Mucosa of gallbladder (tissue), 1 donor: ENCODE measurements at regions not wholly inside any gene's neighbourhood (a gene's known extent, or its start where the extent isn't known, plus 50 kb on each side); places are given as distances from the start of the nearest gene placed in this dataset.

Source experiments
- DNase-seq: peaks from one replicate; pipeline ENCODE4 v3.0.0-alpha.2; 2020; ENCODE audit warnings: low spot score
- donor health status: DM: no; HTN: no; CAD: no.

DNA sequence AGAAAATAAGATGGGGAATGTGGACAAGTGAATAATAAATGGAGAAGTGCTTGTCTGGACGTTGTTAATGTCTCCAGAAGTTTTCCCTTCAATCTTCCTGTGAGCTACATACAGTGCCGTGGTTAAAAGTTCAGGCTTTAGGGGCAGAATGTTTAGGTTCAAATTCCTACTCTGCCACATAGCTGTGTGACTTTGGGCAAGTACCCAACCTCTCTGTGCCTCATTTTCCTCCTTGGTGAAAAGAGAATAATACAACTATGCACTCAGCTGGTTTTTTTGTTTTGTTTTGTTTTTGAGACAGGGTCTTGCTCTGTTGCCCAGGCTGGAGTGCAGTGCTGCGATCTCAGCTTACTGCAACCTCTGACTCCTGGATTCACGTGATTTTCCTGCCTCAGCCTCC lies 143.5 kb downstream of the CHIC2 start:
- no peak for DNase-seq

DNA sequence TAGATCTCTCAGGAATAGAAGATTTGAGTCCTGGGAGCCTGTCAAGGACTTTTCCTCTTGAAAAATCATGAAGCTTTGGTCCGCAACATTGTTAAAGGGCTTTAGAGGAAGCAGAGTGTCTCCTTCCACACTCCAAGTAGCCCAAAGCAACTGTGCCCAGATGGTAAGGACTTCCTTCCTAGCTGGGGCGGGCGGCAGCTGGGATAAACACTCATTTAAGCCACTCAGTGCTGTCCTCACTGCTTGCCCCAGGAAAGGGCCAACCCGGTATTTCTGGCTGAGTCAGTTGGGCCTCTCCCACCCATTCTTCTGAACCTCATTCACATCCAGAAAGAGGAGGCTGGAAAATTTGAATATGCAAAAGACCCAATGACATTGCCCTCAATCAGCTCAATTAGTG lies 144.3 kb downstream of the CHIC2 start:
- no peak for DNase-seq

- no peak for DNase-seq
Measured at GRCh38 chr4:53919535-53919934, 144.9 kb downstream of the CHIC2 start.

DNA sequence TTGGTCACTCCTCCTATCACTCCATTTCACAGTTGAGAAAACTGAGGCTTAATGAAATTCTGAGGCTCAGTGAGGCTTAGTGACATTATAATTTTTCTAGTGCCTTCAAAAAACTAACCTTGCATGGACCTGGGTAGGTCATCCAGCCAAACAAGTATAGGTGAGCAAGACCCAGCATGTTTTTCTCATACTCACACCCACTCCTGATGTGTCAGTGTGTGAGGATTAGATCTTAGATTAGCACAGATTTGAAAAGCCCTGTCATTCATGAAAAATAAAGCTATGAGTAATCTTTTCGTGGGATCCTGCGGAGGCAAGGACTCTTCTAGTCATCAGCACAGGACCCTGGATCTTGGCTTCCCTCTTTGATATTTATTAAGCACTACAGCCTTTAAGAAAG lies 146.7 kb downstream of the CHIC2 start:
- DNase-seq = no peak

GRCh38 chr4:53916431-53916889 lies 147.9 kb downstream of the CHIC2 start:
- no peak for DNase-seq

DNA sequence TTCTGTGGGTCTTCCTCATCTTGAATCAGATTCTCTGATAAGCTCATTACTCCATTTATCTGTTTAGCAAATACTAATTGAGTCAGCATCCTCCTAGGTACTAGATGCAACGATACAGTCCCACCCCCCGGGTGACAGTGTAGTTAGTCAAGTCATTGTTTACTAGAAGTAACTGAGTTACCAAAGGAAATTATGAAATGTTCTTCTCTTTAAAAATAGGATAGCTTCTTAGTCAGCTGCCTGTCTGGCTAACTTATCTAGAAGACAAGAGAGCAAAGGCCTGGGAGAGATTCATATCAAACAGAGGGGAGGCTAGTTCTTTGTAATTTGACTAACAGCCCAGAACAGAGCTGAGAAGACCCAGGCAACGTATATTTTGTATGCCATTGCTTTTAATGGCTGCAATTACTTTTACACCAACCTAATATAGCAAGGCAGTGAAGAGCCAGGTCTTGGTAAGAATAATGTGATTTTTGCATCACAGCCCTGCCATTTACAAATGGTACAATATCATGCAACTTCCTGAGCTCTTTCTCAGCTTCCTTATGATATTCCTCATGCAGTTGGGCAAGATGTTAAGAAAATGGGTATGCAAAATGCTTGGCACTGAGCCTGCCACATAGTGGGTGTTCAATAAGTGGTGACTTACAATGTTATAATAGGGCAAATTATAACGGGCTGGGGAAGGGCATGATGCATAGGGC lies 149.9 kb downstream of the CHIC2 start:
- no peak for DNase-seq

- DNase-seq = no peak
Measured at GRCh38 chr4:53913771-53914170, 150.6 kb downstream of the CHIC2 start.

DNA sequence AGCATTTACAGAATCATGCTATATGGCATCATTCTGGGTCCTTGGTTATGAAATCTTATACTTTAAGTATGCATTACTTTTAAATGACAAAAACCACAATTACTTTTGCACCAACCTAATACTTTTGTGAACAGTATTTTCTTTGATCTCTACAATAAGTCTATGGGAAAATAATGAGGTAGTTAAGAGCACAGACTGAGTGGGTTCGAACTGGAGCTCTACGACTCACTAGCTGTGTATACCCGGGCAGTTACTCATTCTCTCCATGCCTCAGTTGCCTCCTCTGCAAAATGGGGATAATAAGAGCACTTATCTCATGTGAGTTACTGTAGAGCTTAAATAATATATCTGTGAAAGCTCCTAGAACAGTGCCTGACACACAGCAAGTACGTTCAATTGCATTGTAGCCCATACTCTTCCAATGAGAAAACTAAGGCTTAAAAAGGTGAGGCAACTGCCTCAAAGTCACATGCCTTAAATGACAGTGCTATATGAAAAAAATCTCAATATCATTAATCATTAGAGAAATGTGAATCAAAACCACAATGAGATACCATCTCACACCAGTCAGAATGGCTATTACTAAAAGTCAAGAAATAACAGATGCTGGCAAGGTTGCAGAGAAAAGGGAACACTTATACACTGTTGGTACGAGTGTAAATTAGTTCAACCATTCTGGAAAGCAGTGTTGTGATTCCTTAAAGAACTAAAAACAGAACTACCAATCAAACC lies 151.5 kb downstream of the CHIC2 start:
- DNase-seq = no peak

DNA sequence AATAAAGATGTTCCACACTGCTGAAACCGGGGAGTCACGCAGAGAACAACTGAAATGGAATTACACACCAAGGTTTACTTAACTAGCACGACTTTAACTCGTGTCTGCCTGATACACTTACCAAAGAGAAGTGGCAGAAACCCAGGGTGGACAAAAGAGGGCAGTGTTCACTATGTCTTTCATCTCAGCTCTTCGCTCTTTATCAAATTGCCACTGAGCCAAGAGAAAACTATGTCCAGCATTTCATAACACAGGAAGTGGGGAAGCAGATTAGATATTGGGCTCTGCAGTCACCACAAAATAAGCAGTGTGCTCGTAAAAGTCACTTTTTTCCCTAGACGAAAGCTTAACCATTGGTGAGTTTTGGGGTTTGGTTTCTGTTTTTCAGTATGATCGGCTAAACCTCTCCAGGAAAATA lies 155.7 kb downstream of the CHIC2 start:
- DNase-seq = peak; percentile 48

GRCh38 chr4:53907772-53908171 lies 156.6 kb downstream of the CHIC2 start:
- DNase-seq = no peak

- no peak for DNase-seq
Measured at GRCh38 chr4:53906606-53907190, 157.7 kb downstream of the CHIC2 start.

GRCh38 chr4:53905941-53906377 lies 158.4 kb downstream of the CHIC2 start:
- peak; percentile 44 for DNase-seq

DNA sequence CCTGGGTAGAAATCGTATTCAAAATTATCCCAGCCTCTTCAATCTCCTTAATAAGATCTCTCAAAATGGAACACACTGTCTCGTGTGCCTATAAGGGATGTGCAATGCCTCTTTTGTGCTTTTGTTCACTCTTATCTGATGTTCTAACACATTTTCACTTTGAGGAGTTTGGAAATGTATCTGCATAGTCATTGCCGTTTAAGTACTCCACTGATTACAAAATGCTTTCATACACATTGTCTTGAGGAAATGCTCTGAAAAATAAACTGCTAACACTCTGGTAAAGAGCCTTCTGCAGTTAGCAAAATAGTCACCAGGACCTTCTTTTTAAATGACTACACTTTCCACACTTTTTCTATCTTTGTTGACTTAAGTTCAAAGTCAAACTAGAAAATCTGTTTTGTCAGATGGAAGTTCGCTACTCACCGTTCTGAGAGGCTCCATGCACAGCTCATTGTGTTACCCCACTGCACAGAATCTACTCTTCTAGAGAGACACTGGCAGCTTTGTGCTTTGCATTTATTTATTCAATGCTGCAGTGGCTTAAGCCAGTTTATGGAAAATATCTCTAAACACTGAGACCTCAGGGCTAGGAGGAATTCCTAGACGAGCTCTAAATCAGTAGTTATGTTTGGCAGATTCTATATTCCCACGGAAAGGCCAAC lies 159.0 kb downstream of the CHIC2 start:
- no peak for DNase-seq

GRCh38 chr4:53902786-53903185 lies 161.6 kb downstream of the CHIC2 start:
- DNase-seq = no peak

- no peak for DNase-seq
Measured at GRCh38 chr4:53900271-53900649, 164.1 kb downstream of the CHIC2 start.

DNA sequence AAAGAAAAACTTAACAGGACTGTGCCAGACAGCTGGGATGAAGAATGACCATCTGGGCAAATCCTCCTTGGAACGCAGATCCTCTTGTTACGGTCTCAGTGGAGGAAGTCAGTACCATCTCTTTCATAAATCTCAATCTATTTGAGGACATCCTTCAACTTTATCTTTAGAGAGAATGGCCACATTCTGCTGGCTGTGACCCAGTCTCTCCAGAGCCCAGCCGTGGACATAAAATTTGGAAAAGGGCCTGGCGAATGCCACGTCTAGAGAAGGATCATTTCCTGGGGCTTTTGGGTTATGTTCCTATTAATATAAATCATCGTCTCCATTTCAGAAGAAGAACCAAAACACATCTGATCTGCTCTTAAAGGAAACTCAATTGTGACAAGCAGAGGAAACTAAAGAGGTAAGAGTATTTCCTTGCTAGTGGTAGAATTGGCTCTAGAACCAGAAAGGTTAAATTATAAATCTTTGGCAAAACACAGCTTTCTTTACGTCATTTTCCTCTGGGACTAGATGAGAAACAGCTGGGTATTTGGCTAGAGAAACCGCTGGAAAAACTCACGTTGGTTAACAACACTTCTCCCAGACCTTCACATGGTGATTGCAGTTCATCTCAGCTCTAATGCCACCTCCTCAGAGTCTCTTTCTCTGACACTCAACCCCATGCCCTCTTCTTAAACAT lies 164.7 kb downstream of the CHIC2 start:
- no peak for DNase-seq

GRCh38 chr4:53895137-53895536 lies 169.3 kb downstream of the CHIC2 start:
- no peak for DNase-seq

DNA sequence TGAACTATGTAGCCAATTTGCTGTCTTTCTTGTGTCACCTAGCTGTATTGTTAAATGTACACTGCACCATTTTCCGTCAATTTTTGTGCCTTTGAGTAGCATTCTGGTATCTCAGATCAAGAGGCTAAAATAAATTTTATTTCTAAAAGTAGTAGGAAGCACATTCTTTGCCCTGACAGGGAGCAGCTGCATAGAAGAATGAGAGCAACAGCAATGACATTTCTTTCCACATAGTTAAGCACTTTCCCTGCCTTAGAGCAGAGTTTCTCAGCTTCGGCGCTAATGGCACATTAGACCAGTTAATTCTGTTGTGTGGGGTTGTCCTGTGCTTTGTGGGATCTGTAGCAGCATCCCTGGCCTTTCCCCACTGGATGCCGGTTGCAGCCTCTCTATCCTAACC lies 173.9 kb downstream of the CHIC2 start:
- DNase-seq = no peak

- no peak for DNase-seq
Measured at GRCh38 chr4:53889326-53890055, 174.9 kb downstream of the CHIC2 start.

DNA sequence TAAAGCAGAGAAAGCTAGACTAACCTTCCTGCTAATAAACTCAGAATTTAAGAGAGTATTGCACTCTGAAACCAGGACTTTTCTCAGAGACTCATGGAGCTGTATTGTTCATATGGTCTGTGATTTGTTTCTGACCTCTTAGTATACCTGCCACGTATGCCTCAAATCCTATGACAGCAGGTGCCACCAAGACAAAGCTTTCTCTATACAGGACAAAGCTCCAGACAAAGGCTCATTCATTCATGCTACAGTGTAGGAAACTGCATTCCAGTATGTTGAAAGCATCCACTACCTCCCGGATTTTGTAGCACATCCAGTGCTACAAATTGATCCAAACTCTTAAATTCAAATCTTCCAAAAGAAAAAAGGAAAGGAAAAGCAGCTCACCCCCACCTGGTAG lies 178.3 kb downstream of the CHIC2 start:
- DNase-seq = no peak

GRCh38 chr4:53885668-53886067 lies 178.7 kb downstream of the CHIC2 start:
- DNase-seq = no peak
